HG02642 (cell line): ENCODE measurements at regions not wholly inside any gene's neighbourhood (a gene's known extent, or its start where the extent isn't known, plus 50 kb on each side); places are given as distances from the start of the nearest gene placed in this dataset.
"Not testable (repeated sequence)": the region's sequence is repeated elsewhere in the genome, so short reads cannot be mapped to it uniquely, and the experiment has no call there.

Experiments
- ATAC-seq: cut with Tn5 transposase; IDR thresholded peaks from one replicate; pipeline ENCODE4 v1.9.1; 2021; ENCODE audit warnings: mild to moderate bottlenecking; ENCODE audit not compliant: unreplicated experiment, poor library complexity

DNA sequence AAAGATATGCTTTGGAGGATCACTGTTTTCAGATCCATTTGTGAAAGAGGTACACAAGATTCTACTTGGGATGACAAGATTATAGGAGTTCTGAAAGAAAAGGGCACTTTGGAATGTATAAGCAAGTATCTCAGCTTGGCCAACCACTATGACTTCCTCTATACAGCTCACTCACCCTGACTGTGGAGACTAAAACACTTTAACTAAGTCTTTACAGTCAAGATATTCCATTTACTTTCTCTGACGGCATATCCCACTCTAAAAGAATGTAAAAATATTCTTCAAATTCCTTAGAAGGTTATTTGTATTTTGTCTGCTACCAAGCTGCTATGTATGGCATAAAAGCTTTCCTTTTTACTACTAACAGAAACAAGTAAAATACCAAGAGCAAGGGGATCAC, 58.5 kb upstream of the KCTD7 start:
- not testable (repeated sequence) for ATAC-seq

DNA sequence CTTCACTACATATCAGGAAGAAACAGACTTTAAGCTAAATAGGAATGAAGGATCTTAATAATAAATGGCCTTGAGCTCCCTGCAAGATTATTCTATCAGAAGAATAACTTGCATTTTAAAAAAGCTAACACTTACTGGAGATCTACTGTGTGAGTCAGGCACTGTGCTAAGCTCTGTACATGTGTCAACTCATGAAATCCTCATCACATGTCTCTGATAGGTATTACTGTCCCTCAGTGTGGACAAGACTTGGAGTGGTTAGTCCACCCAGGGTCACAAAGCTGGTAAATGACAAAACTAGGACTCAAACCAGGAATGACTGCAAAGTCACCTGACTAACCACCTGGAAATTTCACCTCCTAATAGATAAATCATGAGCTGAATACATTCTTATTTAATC, 57.1 kb upstream of the KCTD7 start:
- no peak for ATAC-seq

GRCh38 chr7:66573782-66574495, 54.7 kb upstream of the KCTD7 start:
- not testable (repeated sequence) for ATAC-seq

GRCh38 chr7:66574768-66575167, 53.9 kb upstream of the KCTD7 start:
- ATAC-seq, result not testable (repeated sequence)

DNA sequence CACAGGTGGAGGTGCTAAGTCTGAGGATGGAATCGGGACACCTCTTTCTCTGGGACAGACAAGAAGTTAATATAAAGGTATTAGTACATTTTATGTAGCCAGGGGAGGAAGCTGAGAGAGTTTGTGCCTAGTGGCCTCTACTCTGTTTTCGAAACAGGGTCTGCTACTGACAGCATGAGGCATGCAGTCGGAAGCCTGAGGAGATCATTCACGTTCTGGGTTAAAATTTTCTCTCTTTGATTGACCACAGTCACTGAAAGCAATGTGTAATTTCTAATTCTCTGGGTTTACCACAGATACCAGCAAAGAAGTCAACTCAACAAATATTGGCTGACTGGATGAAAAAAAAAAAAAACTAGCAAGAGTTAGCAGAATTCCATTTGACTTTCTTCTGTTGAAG, 53.3 kb upstream of the KCTD7 start:
- no peak for ATAC-seq

GRCh38 chr7:66576646-66577045, 52.0 kb upstream of the KCTD7 start:
- ATAC-seq, result no peak
